ENCODE measurements at regions not wholly inside any gene's neighbourhood (a gene's known extent, or its start where the extent isn't known, plus 50 kb on each side); places are given as distances from the start of the nearest gene placed in this dataset.
"Not testable (repeated sequence)": the region's sequence is repeated elsewhere in the genome, so short reads cannot be mapped to it uniquely, and the experiment has no call there.

DNA sequence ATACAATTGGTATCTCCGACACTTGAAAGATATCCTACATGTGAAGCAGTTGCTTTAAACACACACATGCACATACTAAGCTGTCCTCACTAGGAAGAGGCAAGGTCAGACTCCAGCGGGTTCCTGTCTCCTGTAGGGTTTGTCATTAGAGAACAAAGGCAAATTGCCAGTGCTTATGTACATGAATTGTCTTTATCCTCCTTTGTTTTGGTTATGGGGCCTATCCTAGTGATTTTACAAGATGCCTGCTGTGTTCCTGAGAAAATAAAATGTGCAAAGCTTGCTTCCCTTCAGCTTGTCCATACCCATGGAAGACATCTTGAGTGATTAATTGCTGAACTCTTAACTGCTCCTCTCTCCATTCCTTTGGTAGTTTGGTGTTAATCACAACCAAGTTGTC lies 86.7 kb upstream of the SLC39A10 start:
- no peak for DNase-seq

DNA sequence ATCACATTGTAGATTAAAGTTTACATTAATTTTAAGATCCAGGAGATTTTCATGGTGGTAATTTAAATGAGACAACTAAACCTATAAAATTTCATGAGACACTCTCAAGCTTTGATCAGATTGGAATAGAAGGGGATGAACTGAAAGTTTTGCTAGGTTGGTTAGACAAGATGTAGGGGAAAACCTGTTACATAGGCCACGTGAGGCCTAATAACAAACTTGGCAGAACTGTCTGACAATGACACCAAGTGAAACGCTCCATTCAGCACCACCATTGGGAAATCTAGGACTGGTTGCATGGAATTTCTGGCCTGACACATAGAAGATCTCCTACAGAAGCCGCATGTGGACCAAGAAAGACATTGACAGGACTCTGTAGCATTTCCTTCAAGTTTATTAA lies 87.8 kb upstream of the SLC39A10 start:
- no peak for DNase-seq

- DNase-seq: not testable (repeated sequence)
Observed at GRCh38 chr2:195564625-195565135, 92.3 kb upstream of the SLC39A10 start.

- no peak for DNase-seq
Observed at GRCh38 chr2:195563857-195564512, 93.0 kb upstream of the SLC39A10 start.

DNA sequence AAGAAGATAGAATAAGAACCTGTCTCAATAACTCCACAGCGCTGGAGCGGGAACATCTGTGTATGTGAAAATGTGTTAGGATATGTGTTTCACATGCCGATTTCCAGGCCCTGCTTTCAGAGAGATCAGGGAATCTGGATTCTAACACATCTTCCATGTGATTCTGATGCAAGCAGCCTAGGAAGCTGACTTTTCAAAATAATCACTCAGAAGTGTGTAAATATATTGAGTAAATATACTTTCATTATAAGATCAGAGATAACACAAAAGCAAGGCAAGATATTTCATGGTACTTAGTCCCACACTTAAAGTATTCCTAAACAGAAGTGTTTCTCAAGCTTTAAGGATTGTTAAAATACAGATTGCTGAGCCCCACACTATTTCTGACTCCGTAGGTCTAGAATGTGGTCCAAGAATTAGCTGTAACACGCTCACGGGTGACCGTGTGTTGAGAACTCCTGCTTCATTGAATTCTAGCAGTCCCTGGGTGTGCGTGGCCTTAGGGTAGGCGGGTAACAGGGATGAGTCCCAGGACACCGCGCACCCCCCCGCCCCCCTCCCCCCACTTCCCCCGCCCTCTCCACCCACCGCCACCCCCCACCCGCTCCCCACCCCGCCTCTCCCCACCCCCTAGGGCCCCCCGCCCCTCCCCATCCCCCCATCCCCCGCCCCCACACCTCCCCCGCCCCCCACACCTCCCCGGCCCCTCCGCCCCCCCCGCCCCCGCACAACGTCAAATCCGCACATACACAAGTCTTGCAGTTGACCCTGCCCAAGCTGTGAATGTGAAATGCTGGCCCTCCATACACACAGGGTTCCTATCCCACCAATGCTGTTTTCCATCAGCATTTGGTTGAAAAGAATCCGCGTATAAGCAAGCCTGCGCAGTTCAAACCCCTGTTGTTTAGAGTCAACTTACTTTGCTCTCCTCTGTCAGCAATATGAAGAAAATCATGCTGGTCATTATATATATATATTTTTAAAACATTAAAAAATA lies 94.2 kb upstream of the SLC39A10 start:
- no peak for DNase-seq

- DNase-seq: no peak
Observed at GRCh38 chr2:195561116-195561921, 95.7 kb upstream of the SLC39A10 start.

GRCh38 chr2:195560209-195560895 lies 96.7 kb upstream of the SLC39A10 start:
- DNase-seq: no peak

GRCh38 chr2:195559431-195559914 lies 97.6 kb upstream of the SLC39A10 start:
- no peak for DNase-seq

DNA sequence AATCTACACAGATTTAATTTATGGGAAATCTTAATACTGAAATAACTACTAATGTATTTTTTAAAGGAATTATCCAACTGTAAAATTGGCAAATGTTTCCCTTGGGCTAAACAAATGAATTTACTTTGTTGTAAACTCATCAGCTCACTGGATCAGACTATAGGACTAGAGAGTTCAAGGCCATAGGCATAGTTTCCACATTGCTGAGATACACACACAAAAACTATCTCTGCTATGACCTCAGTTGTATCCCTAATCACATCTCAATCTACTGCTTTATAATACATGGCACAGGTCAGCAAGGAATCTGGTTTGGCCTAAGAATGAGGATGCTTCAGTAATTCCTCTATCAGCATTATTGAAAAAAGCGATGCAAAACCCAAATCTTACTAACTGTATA lies 101.1 kb upstream of the SLC39A10 start:
- no peak for DNase-seq

DNA sequence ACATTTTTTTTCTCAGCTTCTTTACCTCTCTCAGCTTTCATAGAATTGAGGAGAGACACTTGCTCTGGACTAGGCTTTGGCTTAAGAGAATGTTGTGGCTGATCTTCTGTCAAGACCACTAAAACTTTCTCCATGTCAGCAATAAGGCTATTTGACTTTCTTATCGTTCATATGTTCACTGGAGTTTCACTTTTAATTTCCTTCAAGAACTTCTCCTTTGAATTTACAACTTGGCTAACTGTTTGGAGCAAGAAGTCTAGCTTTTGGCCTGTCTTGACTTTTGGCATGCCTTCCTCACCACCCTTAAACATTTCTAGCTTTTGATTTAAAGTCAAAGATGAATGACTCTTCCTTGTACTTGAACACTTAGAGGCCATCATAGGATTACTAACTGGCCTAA lies 104.4 kb upstream of the SLC39A10 start:
- no peak for DNase-seq

DNA sequence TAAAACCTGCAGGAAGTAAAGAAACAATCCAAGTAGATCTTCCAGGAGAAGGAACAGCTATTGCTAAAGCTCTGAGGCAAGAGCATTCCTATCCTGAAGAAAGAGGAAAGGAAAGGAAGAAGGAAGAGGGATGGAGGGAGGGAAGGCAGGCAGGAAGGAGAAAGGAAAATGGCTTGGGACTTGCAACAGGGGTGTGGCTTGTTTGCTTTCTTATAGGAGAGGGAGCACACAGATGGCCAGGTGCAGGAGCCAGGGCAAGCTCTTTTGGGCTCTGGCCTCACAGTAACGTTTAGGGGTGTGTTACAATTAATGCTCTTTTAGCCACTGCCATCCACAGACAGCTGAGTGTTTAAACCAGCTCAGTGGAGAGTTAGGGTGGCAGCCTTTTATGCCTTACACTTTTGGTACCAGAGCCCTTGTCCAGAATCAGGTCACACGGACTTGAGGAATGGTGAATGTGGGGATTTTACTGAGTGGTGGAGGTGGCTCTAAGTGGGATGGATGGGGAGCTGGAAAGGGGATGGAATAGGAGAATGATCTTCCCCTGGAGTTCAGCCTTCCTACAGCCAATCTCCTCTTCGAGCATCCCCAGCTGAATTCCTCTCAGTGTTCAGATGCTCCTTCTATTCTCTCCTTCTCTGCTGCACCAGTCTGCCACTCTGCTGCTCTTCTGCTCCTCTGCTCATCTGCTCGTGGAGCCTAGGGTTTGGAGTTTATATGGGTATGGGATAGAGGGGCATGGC lies 108.7 kb upstream of the SLC39A10 start:
- no peak for DNase-seq

DNA sequence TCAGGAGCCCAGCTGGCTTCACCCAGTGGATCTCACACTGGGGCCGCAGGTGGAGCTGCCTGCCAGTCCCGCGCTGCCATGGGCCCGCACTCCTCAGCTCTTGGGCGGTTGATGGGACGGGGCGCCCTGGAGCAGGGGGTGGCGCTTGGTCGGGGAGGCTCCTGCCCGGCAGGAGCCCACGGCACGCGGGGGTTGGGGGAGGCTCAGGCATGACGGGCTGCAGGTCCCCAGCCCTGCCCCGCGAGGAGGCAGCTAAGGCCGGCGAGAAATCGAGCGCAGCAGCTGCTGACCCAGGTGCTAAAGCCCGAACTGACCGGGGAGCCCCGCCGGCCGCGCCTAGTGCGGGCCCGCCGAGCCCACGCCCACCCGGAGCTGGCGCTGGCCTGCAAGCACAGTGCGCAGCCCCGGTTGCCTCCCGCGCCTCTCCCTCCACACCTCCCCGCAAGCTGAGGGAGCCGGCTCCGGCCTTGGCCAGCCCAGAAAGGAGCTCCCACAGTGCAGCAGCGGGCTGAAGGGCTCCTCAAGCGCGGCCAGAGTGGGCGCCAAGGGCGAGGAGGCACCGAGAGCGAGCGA lies 109.7 kb upstream of the SLC39A10 start:
- DNase-seq: not testable (repeated sequence)

- no peak for DNase-seq
Observed at GRCh38 chr2:195545811-195546210, 111.2 kb upstream of the SLC39A10 start.

- no peak for DNase-seq
Observed at GRCh38 chr2:195543902-195544894, 112.8 kb upstream of the SLC39A10 start.

DNA sequence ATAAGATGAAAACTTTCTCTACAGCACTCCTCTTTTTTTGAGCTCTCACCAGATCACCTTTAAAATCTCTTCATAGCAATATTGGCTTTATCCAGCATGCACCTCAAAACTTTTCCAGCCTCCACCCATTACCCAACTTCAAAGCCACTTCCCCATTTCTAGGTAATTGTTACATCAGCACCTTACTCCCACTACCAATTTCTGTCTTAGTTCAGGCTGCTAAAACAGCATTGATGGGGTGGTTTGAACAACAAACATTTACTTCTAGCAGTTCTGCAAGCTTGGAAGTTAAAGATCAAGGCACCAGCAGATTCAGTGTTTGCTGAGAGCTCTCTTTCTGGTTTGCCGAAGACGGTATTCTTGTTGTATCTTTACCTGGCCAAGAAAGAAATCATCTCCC lies 114.0 kb upstream of the SLC39A10 start:
- DNase-seq: no peak

- no peak for DNase-seq
Observed at GRCh38 chr2:195542067-195542466, 115.0 kb upstream of the SLC39A10 start.

GRCh38 chr2:195538937-195539336 lies 118.1 kb upstream of the SLC39A10 start:
- DNase-seq: no peak

DNA sequence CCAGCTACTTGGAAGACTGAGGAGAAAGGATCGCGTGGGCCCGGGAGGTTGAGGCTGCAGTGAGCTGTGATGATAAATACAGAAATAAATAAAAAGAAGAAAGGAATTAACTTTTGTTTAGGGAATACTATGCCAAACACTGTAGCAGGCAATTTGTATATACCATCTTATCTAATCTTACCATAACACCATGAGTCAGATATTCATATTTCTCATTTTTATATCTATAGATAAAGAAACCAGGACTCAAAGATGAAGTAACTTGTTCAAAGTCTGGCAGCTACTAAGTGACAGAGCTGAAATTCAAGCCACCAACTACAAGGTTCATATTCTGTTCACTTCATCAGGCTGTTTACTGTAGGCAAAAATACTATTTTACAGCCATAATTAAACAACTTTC lies 119.2 kb upstream of the SLC39A10 start:
- no peak for DNase-seq

GRCh38 chr2:195536906-195537305 lies 120.1 kb upstream of the SLC39A10 start:
- no peak for DNase-seq
